Retinal pigment epithelial cell (primary cell): ENCODE measurements at regions not wholly inside any gene's neighbourhood (a gene's known extent, or its start where the extent isn't known, plus 50 kb on each side); places are given as distances from the start of the nearest gene placed in this dataset.

Experiments used
- DNase-seq: peaks from one replicate; pipeline ENCODE4 v3.0.0-alpha.2; 2010; ENCODE audit warnings: low read depth
- H3K4me3 ChIP-seq: 2 replicates; pipeline ENCODE4 v1.5.1; 2011; ENCODE audit warnings: mild to moderate bottlenecking, low read length, control low read depth, moderate library complexity
- CTCF ChIP-seq: conservative IDR thresholded peaks from 2 replicates; pipeline ENCODE4 v1.5.1; 2011; ENCODE audit warnings: low read depth, low read length, control low read depth, inconsistent platforms

- DNase-seq: no peak
- TF ChIP-seq CTCF: no peak
- no peak overlapping the region for H3K4me3 ChIP-seq
These were observed 261.4 kb upstream of the RXFP2 start for GRCh38 chr13:31477961-31478360.

GRCh38 chr13:31485183-31485582 lies 254.1 kb upstream of the RXFP2 start:
- no peak for TF ChIP-seq CTCF
- H3K4me3 ChIP-seq: no peak overlapping the region
- no peak for DNase-seq

GRCh38 chr13:31485651-31486051 lies 253.7 kb upstream of the RXFP2 start:
- no peak for DNase-seq
- no peak for TF ChIP-seq CTCF
- H3K4me3 ChIP-seq: no peak overlapping the region

GRCh38 chr13:31495336-31495735 lies 244.0 kb upstream of the RXFP2 start:
- DNase-seq: no peak
- no peak for TF ChIP-seq CTCF
- no peak overlapping the region for H3K4me3 ChIP-seq

GRCh38 chr13:31499274-31499673 lies 240.1 kb upstream of the RXFP2 start:
- TF ChIP-seq CTCF: no peak
- no peak for DNase-seq
- no peak overlapping the region for H3K4me3 ChIP-seq

GRCh38 chr13:31503626-31504025 lies 235.7 kb upstream of the RXFP2 start:
- no peak for DNase-seq
- no peak overlapping the region for H3K4me3 ChIP-seq
- TF ChIP-seq CTCF: no peak

GRCh38 chr13:31504918-31505317 lies 234.4 kb upstream of the RXFP2 start:
- no peak for DNase-seq
- H3K4me3 ChIP-seq: no peak overlapping the region
- TF ChIP-seq CTCF: no peak
